ENCODE measurements at regions not wholly inside any gene's neighbourhood (a gene's known extent, or its start where the extent isn't known, plus 50 kb on each side); places are given as distances from the start of the nearest gene placed in this dataset.

DNA sequence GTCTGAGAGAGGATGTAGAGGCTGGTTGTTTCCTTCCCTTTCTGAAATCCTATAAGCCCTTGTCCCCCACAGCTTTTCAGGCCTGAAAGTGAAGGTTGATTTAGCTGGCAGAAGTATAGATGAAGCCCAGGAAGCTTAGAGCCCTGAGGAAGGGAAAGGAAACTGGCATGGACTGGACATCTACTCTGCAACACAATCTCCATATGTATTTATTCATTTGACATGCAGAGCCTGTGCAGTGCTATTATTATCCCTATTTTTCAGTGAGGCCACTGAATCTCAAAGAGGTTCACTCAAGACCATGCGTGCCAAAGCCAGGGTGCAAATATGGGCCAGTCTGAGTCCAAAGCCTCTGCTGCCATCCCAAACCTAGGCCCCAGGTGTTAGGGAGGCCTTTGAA is 78.5 kb upstream of the KCND3 start:
- H4K20me1 ChIP-seq (ENCODE audit: insufficient read depth, low read length): no peaks in the 10 kb centered on the region
- no peak overlapping the region for H3K23ac ChIP-seq (ENCODE audit: low read depth, low read length)
- H3K9me1 ChIP-seq (ENCODE audit: insufficient read depth, low read length): no peaks in the 10 kb centered on the region
- H3K4me3 ChIP-seq (ENCODE audit: insufficient read depth, low read depth, low read length): no peak overlapping the region
- TF ChIP-seq BHLHE40 (IDR thresholded peaks at IDR 0.05; ENCODE audit: low read depth, low read length) (no peak), FOS (IDR thresholded peaks at IDR 0.05; ENCODE audit: low read depth, low read length) (no peak), RFX5 (IDR thresholded peaks at IDR 0.05; ENCODE audit: low read depth, low read length) (no peak), NFE2L2 (IDR thresholded peaks at IDR 0.05; ENCODE audit: low read depth, low read length) (no peak), RAD21 (IDR thresholded peaks at IDR 0.05; ENCODE audit: low read length) (no peak), RCOR1 (IDR thresholded peaks at IDR 0.05; ENCODE audit: insufficient replicate concordance, low read length) (no peak), POLR2A (IDR thresholded peaks at IDR 0.05; ENCODE audit: low read depth, low read length) (no peak), MXI1 (IDR thresholded peaks at IDR 0.05; ENCODE audit: borderline replicate concordance, low read depth, low read length) (no peak), MAZ (IDR thresholded peaks at IDR 0.05; ENCODE audit: borderline replicate concordance, low read depth, low read length) (no peak), MAFK (IDR thresholded peaks at IDR 0.05; ENCODE audit: low read depth, low read length) (no peak), CEBPB (IDR thresholded peaks at IDR 0.05; ENCODE audit: low read depth, low read length) (no peak), CHD1 (IDR thresholded peaks at IDR 0.05; ENCODE audit: low read depth, low read length) (no peak)
- TF ChIP-seq, protein P1, sequence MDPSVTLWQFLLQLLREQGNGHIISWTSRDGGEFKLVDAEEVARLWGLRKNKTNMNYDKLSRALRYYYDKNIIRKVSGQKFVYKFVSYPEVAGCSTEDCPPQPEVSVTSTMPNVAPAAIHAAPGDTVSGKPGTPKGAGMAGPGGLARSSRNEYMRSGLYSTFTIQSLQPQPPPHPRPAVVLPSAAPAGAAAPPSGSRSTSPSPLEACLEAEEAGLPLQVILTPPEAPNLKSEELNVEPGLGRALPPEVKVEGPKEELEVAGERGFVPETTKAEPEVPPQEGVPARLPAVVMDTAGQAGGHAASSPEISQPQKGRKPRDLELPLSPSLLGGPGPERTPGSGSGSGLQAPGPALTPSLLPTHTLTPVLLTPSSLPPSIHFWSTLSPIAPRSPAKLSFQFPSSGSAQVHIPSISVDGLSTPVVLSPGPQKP (IDR thresholded peaks at IDR 0.05; ENCODE audit: borderline replicate concordance, low read depth, low read length): no peak
- TF ChIP-seq, protein P2, sequence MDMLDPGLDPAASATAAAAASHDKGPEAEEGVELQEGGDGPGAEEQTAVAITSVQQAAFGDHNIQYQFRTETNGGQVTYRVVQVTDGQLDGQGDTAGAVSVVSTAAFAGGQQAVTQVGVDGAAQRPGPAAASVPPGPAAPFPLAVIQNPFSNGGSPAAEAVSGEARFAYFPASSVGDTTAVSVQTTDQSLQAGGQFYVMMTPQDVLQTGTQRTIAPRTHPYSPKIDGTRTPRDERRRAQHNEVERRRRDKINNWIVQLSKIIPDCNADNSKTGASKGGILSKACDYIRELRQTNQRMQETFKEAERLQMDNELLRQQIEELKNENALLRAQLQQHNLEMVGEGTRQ (IDR thresholded peaks at IDR 0.05; ENCODE audit: low read depth, low read length): no peak
- TF ChIP-seq, protein P3, sequence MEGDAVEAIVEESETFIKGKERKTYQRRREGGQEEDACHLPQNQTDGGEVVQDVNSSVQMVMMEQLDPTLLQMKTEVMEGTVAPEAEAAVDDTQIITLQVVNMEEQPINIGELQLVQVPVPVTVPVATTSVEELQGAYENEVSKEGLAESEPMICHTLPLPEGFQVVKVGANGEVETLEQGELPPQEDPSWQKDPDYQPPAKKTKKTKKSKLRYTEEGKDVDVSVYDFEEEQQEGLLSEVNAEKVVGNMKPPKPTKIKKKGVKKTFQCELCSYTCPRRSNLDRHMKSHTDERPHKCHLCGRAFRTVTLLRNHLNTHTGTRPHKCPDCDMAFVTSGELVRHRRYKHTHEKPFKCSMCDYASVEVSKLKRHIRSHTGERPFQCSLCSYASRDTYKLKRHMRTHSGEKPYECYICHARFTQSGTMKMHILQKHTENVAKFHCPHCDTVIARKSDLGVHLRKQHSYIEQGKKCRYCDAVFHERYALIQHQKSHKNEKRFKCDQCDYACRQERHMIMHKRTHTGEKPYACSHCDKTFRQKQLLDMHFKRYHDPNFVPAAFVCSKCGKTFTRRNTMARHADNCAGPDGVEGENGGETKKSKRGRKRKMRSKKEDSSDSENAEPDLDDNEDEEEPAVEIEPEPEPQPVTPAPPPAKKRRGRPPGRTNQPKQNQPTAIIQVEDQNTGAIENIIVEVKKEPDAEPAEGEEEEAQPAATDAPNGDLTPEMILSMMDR (conservative IDR thresholded peaks at IDR 0.05; ENCODE audit: low read depth, low read length): no peak
- no peak overlapping the region for H3K4me2 ChIP-seq (ENCODE audit: low read depth, low read length)
- ChIA-PET POLR2A (ENCODE audit: unreplicated experiment) (no interaction called here), CTCF (no interaction called here)
- H2AK5ac ChIP-seq (ENCODE audit: low read depth, low read length): no peak overlapping the region
- no peak overlapping the region for H4K91ac ChIP-seq (ENCODE audit: insufficient read depth, low read depth, low read length)
- no peak overlapping the region for H2BK5ac ChIP-seq (ENCODE audit: low read depth, low read length, poor library complexity, severe bottlenecking)
- intact Hi-C loops (cut with micrococcal nuclease) (no loop called here), dilution Hi-C loops (cut with HindIII; ENCODE audit: low sequenced_read_pairs, unreplicated experiment) (no loop called here), in situ Hi-C loops (cut with MboI; ENCODE audit: low sequenced_read_pairs) (no loop called here)
- no peaks in the 10 kb centered on the region for H3K27me3 ChIP-seq (ENCODE audit: control insufficient read depth, insufficient read depth, low read length)
- no peak overlapping the region for H2BK15ac ChIP-seq (ENCODE audit: low read depth, low read length)
- H4K5ac ChIP-seq (ENCODE audit: low read depth, low read length): no peak overlapping the region
- H2BK120ac ChIP-seq (ENCODE audit: low read depth, low read length): no peak overlapping the region
- no peaks in the 10 kb centered on the region for H3K79me1 ChIP-seq (ENCODE audit: low read depth in 1 of 2, low read length in 2 of 2)
- ATAC-seq (ENCODE audit: low read depth): no peak
- no peaks in the 10 kb centered on the region for H3K9me3 ChIP-seq (ENCODE audit: control insufficient read depth, insufficient read depth, low read length)
- no peak overlapping the region for H3K27ac ChIP-seq (ENCODE audit: insufficient read depth, low read length)
- WGBS, 2 experiments (ENCODE audit: extremely low coverage in 2 of 2, insufficient read length in 1 of 2): no CpG with 5 or more reads among the region's 1 CpG
- H2AFZ ChIP-seq (replicated peaks; ENCODE audit: low read length, poor library complexity): no peak overlapping the region
- H3K4ac ChIP-seq (ENCODE audit: low read depth, low read length): no peak overlapping the region
- H3K9ac ChIP-seq (ENCODE audit: low read depth, low read length): no peak overlapping the region
- H2AK9ac ChIP-seq (replicated peaks; ENCODE audit: low read depth, low read length, poor library complexity): no peak overlapping the region
- no TSS peak for BruUV-seq (replicated peaks)
- no peak overlapping the region for H2BK20ac ChIP-seq (ENCODE audit: low read depth, low read length)
- H3K18ac ChIP-seq (ENCODE audit: low read depth, low read length): no peak overlapping the region
- no peak overlapping the region for H3K14ac ChIP-seq (replicated peaks; ENCODE audit: low read depth, low read length)
- H3K36me3 ChIP-seq (ENCODE audit: control insufficient read depth, insufficient read depth, low read length): no peaks in the 10 kb centered on the region
- DNase-seq: no peak
- no peaks in the 10 kb centered on the region for H3K4me1 ChIP-seq (ENCODE audit: control insufficient read depth, insufficient read depth, low read length)
- H3K56ac ChIP-seq (ENCODE audit: extremely low read depth, insufficient read depth, low read length): no peak overlapping the region
- no peak overlapping the region for H4K8ac ChIP-seq (ENCODE audit: low read depth in 2 of 2, low read length in 2 of 2)
